CD14-positive monocyte (primary cell): ENCODE measurements at regions not wholly inside any gene's neighbourhood (a gene's known extent, or its start where the extent isn't known, plus 50 kb on each side); places are given as distances from the start of the nearest gene placed in this dataset.

Experiments
- DNase-seq, 3 donors: peaks; one replicate each; pipeline ENCODE4 v3.0.0-alpha.2; 2011 to 2022
- H2AFZ ChIP-seq: 2 replicates; pipeline ENCODE4 v1.6.0; 2012; ENCODE audit warnings: mild to moderate bottlenecking, low read depth, low read length, inconsistent platforms; ENCODE audit not compliant: insufficient read depth, poor library complexity, severe bottlenecking
- H3K27ac ChIP-seq, 2 donors: 1 replicate in 1 of 2; 2 replicates in 1 of 2; pipeline ENCODE4 v1.5.1; 2012 to 2013; ENCODE audit warnings: low read length in 2 of 2, control low read depth in 1 of 2, inconsistent platforms in 1 of 2, low read depth in 1 of 2, mild to moderate bottlenecking in 1 of 2
- H3K27me3 ChIP-seq, 2 donors: one replicate each; pipeline versions ENCODE4 v1.6.0 to v1.6.1; 2011 to 2013; ENCODE audit warnings: low read length in 2 of 2; ENCODE audit not compliant: control insufficient read depth in 2 of 2, insufficient read depth in 2 of 2
- H3K36me3 ChIP-seq, 2 donors: replicated peaks in 1 of 2; 1 replicate in 1 of 2; 2 replicates in 1 of 2; pipeline versions ENCODE4 v1.5.1 to v1.6.1; 2012 to 2013; ENCODE audit warnings: low read length in 2 of 2, control low read depth in 1 of 2, inconsistent platforms in 1 of 2, mild to moderate bottlenecking in 1 of 2; ENCODE audit not compliant: insufficient read depth in 2 of 2, control insufficient read depth in 1 of 2
- H3K4me1 ChIP-seq, 2 donors: 1 replicate in 1 of 2; 2 replicates in 1 of 2; pipeline versions ENCODE4 v1.5.1 to v1.6.1; 2012 to 2013; ENCODE audit warnings: low read length in 2 of 2, control low read depth in 1 of 2, inconsistent platforms in 1 of 2, mild to moderate bottlenecking in 1 of 2, moderate library complexity in 1 of 2; ENCODE audit not compliant: insufficient read depth in 2 of 2, control insufficient read depth in 1 of 2
- H3K4me2 ChIP-seq: replicated peaks from 2 replicates; pipeline ENCODE3; 2012; ENCODE audit warnings: low read length, moderate library complexity, mild to moderate bottlenecking; ENCODE audit not compliant: poor library complexity, severe bottlenecking; ENCODE audit errors: extremely low read depth
- H3K4me3 ChIP-seq, 3 experiments: fragments of 200-600 bp in 1 of 3; sonication (generic) in 1 of 3; replicated peaks in 1 of 3; 1 replicate in 2 of 3; 2 replicates in 1 of 3; pipeline ENCODE4 v1.5.1; 2011 to 2013; ENCODE audit warnings: low read length in 3 of 3, mild to moderate bottlenecking in 3 of 3, control low read depth in 2 of 3, low read depth in 2 of 3, inconsistent platforms in 1 of 3, moderate library complexity in 1 of 3
- H3K79me2 ChIP-seq: 2 replicates; pipeline ENCODE4 v1.6.0; 2012; ENCODE audit warnings: mild to moderate bottlenecking, control low read depth, inconsistent platforms, low read length, moderate library complexity; ENCODE audit not compliant: insufficient read depth
- H3K9ac ChIP-seq: 2 replicates; pipeline ENCODE4 v1.6.0; 2017; ENCODE audit warnings: low read length, mild to moderate bottlenecking; ENCODE audit not compliant: insufficient read depth, poor library complexity, severe bottlenecking
- H3K9me3 ChIP-seq, 2 donors: replicated peaks in 1 of 2; 1 replicate in 1 of 2; 2 replicates in 1 of 2; pipeline versions ENCODE4 v1.5.1 to v1.6.1; 2012 to 2013; ENCODE audit warnings: low read length in 2 of 2, control low read depth in 1 of 2; ENCODE audit not compliant: control insufficient read depth in 1 of 2, insufficient read depth in 1 of 2
- H4K20me1 ChIP-seq: 2 replicates; pipeline ENCODE4 v1.6.0; 2012; ENCODE audit warnings: mild to moderate bottlenecking, low read length, control low read depth, moderate library complexity; ENCODE audit not compliant: insufficient read depth
- H3K27ac Mint-ChIP-seq, 7 donors: one replicate each; pipeline ENCODE4 v1.8.0; 2020; ENCODE audit warnings: mild to moderate bottlenecking in 7 of 7, mixed read lengths in 7 of 7, moderate library complexity in 6 of 7, inconsistent platforms in 2 of 7
- H3K27me3 Mint-ChIP-seq, 3 donors: one replicate each; pipeline ENCODE4 v1.8.0; 2021 to 2022; ENCODE audit warnings: low read depth in 3 of 3, mild to moderate bottlenecking in 3 of 3, mixed read lengths in 3 of 3, moderate library complexity in 3 of 3, inconsistent platforms in 1 of 3
- H3K36me3 Mint-ChIP-seq, 2 donors: one replicate each; pipeline ENCODE4 v1.8.0; 2020; ENCODE audit warnings: mixed read lengths in 2 of 2, inconsistent platforms in 1 of 2, mild to moderate bottlenecking in 1 of 2
- H3K4me1 Mint-ChIP-seq: one replicate; pipeline ENCODE4 v1.8.0; 2020; ENCODE audit warnings: mild to moderate bottlenecking, mixed read lengths
- H3K4me3 Mint-ChIP-seq, 2 donors: one replicate each; pipeline ENCODE4 v1.8.0; 2020; ENCODE audit warnings: mild to moderate bottlenecking in 2 of 2, mixed read lengths in 2 of 2, moderate library complexity in 1 of 2
- H3K9me3 Mint-ChIP-seq, 7 donors: one replicate each; pipeline ENCODE4 v1.8.0; 2020 to 2022; ENCODE audit warnings: mixed read lengths in 7 of 7, mild to moderate bottlenecking in 6 of 7, moderate library complexity in 6 of 7, inconsistent platforms in 2 of 7
- CTCF ChIP-seq: fragments of 200-600 bp; IDR thresholded peaks from one replicate; pipeline ENCODE4 v1.8.0; 2022; ENCODE audit warnings: antibody characterized with exemption, mild to moderate bottlenecking
- WGBS: methylation state at CpG from one replicate; pipeline ENCODE4 v1.1.5; 2013; ENCODE audit warnings: missing lambda C conversion rate; ENCODE audit not compliant: insufficient coverage; 5-methylcytosine and 5-hydroxymethylcytosine counted together
- intact Hi-C, 2 donors: fragments of 100-400 bp; cut with micrococcal nuclease; formaldehyde crosslinking; loops; one replicate each; pipeline versions ENCODE4 v1.15.0 to v1.15.1; 2023

GRCh38 chr2:242031481-242032019 is 162.0 kb downstream of the RTP5 start:
- Mint-ChIP-seq H3K27ac (no peak overlapping the region), H3K4me3 (peak overlapping the region in 1 of 2 donors; percentile 78), H3K4me1 (peaks cover 13% of the 10 kb centered on the region), H3K9me3 (peaks cover 0 to 5% (median 0%) of the 10 kb centered on the region in 7 donors), H3K36me3 (no peaks in the 10 kb centered on the region), H3K27me3 (peaks cover 63 to 83% (median 69%) of the 10 kb centered on the region in 3 donors)
- Histone ChIP-seq H3K79me2 (no peaks in the 10 kb centered on the region), H4K20me1 (no peaks in the 10 kb centered on the region), H3K4me1 (peaks cover 0 to 6% of the 10 kb centered on the region in 2 donors), H3K27ac (no peak overlapping the region), H3K27me3 (peaks cover 0 to 55% of the 10 kb centered on the region in 2 donors), H3K9ac (no peak overlapping the region), H3K9me3 (no peaks in the 10 kb centered on the region), H2AFZ (peak overlapping the region; percentile 31), H3K4me2 (no peak overlapping the region), H3K4me3 (no peak overlapping the region), H3K36me3 (no peaks in the 10 kb centered on the region)
- no peak for TF ChIP-seq CTCF
- DNase-seq: peak in 1 of 3 donors; percentile 17
- intact Hi-C loops: no loop called here
- 35% methylated on average over 10 of the region's 20 CpGs for WGBS

- Histone ChIP-seq H3K4me2 (no peak overlapping the region), H3K9ac (no peak overlapping the region), H4K20me1 (no peaks in the 10 kb centered on the region), H3K4me1 (peaks cover 0 to 6% of the 10 kb centered on the region in 2 donors), H3K4me3 (no peak overlapping the region), H3K27ac (no peak overlapping the region), H3K36me3 (no peaks in the 10 kb centered on the region), H3K79me2 (no peaks in the 10 kb centered on the region), H2AFZ (no peak overlapping the region), H3K9me3 (no peaks in the 10 kb centered on the region), H3K27me3 (peaks cover 0 to 54% of the 10 kb centered on the region in 2 donors)
- Mint-ChIP-seq H3K27ac (peak overlapping the region in 1 of 7 donors; percentile 50), H3K36me3 (no peaks in the 10 kb centered on the region), H3K4me1 (peaks cover 10% of the 10 kb centered on the region), H3K4me3 (no peak overlapping the region), H3K27me3 (peaks cover 59 to 81% (median 67%) of the 10 kb centered on the region in 3 donors), H3K9me3 (peaks cover 0 to 3% (median 0%) of the 10 kb centered on the region in 7 donors)
- DNase-seq: no peak
- intact Hi-C loops: no loop called here
- 91% methylated on average over 16 of the region's 20 CpGs for WGBS
- TF ChIP-seq CTCF: no peak
Measured at GRCh38 chr2:242032780-242033656, 163.5 kb downstream of the RTP5 start.
